HG02870 (cell line): ENCODE measurements at regions not wholly inside any gene's neighbourhood (a gene's known extent, or its start where the extent isn't known, plus 50 kb on each side); places are given as distances from the start of the nearest gene placed in this dataset.

Experiments used
- ATAC-seq: cut with Tn5 transposase; IDR thresholded peaks from one replicate; pipeline ENCODE4 v1.9.1; 2021; ENCODE audit warnings: mild to moderate bottlenecking, moderate library complexity; ENCODE audit not compliant: unreplicated experiment

- no peak for ATAC-seq
Observed at GRCh38 chr12:97082029-97082428, 175.0 kb downstream of the NEDD1 start.

GRCh38 chr12:97093187-97093683 lies 186.2 kb downstream of the NEDD1 start:
- ATAC-seq: no peak

GRCh38 chr12:97097734-97098133 lies 190.7 kb downstream of the NEDD1 start:
- no peak for ATAC-seq

- no peak for ATAC-seq
Observed at GRCh38 chr12:97109441-97109840, 202.4 kb downstream of the NEDD1 start.

- no peak for ATAC-seq
Observed at GRCh38 chr12:97112136-97112535, 205.1 kb downstream of the NEDD1 start.

GRCh38 chr12:97118796-97119375 lies 211.8 kb downstream of the NEDD1 start:
- no peak for ATAC-seq

GRCh38 chr12:97127061-97127460 lies 220.0 kb downstream of the NEDD1 start:
- no peak for ATAC-seq

GRCh38 chr12:97131220-97131981 lies 224.3 kb downstream of the NEDD1 start:
- ATAC-seq: no peak

- no peak for ATAC-seq
Observed at GRCh38 chr12:97132270-97132669, 225.2 kb downstream of the NEDD1 start.

- ATAC-seq: no peak
Observed at GRCh38 chr12:97134495-97134894, 227.4 kb downstream of the NEDD1 start.

- ATAC-seq: no peak
Observed at GRCh38 chr12:97140355-97140754, 233.3 kb downstream of the NEDD1 start.

GRCh38 chr12:97142737-97143410 lies 235.8 kb downstream of the NEDD1 start:
- no peak for ATAC-seq

GRCh38 chr12:97148941-97149559 lies 242.0 kb downstream of the NEDD1 start:
- peak; percentile 100 for ATAC-seq

- ATAC-seq: no peak
Observed at GRCh38 chr12:97151481-97151880, 244.4 kb downstream of the NEDD1 start.

- no peak for ATAC-seq
Observed at GRCh38 chr12:97159377-97159776, 252.3 kb downstream of the NEDD1 start.

- ATAC-seq: no peak
Observed at GRCh38 chr12:97160277-97160676, 253.2 kb downstream of the NEDD1 start.

- ATAC-seq: no peak
Observed at GRCh38 chr12:97162173-97162572, 255.1 kb downstream of the NEDD1 start.

GRCh38 chr12:97164936-97165335 lies 257.9 kb downstream of the NEDD1 start:
- no peak for ATAC-seq

GRCh38 chr12:97167598-97167997 lies 260.5 kb downstream of the NEDD1 start:
- no peak for ATAC-seq

- no peak for ATAC-seq
Observed at GRCh38 chr12:97168804-97169203, 261.7 kb downstream of the NEDD1 start.

- ATAC-seq: no peak
Observed at GRCh38 chr12:97169889-97170567, 263.0 kb downstream of the NEDD1 start.
